ENCODE measurements at regions not wholly inside any gene's neighbourhood (a gene's known extent, or its start where the extent isn't known, plus 50 kb on each side); places are given as distances from the start of the nearest gene placed in this dataset.

GRCh38 chr7:114048386-114049235, 129.8 kb upstream of the PPP1R3A start:
- intact Hi-C loops (cut with micrococcal nuclease) = no loop called here
- no peaks in the 10 kb centered on the region for H3K36me3 ChIP-seq
- no peak for TF ChIP-seq CTCF (IDR thresholded peaks at IDR 0.05; ENCODE audit: borderline replicate concordance)
- H3K4me3 ChIP-seq = peak overlapping the region; percentile 44
- no peaks in the 10 kb centered on the region for H3K9me3 ChIP-seq (replicated peaks)
- no peaks in the 10 kb centered on the region for H3K27me3 ChIP-seq (ENCODE audit: low read depth)
- H3K4me1 ChIP-seq = no peaks in the 10 kb centered on the region
- no peak overlapping the region for H3K27ac ChIP-seq (replicated peaks)
- DNase-seq = no peak

- DNase-seq = no peak
- H3K4me3 ChIP-seq = peak overlapping the region; percentile 44
- intact Hi-C loops (cut with micrococcal nuclease) = no loop called here
- TF ChIP-seq CTCF (IDR thresholded peaks at IDR 0.05; ENCODE audit: borderline replicate concordance) = no peak
- H3K4me1 ChIP-seq = no peaks in the 10 kb centered on the region
- H3K27me3 ChIP-seq (ENCODE audit: low read depth) = no peaks in the 10 kb centered on the region
- H3K36me3 ChIP-seq = no peaks in the 10 kb centered on the region
- H3K9me3 ChIP-seq (replicated peaks) = no peaks in the 10 kb centered on the region
- H3K27ac ChIP-seq (replicated peaks) = no peak overlapping the region
Observed at GRCh38 chr7:114047889-114048288, 129.1 kb upstream of the PPP1R3A start.

- no peaks in the 10 kb centered on the region for H3K27me3 ChIP-seq (ENCODE audit: low read depth)
- no peaks in the 10 kb centered on the region for H3K4me1 ChIP-seq
- H3K36me3 ChIP-seq = no peaks in the 10 kb centered on the region
- intact Hi-C loops (cut with micrococcal nuclease) = no loop called here
- no peak overlapping the region for H3K27ac ChIP-seq (replicated peaks)
- no peak overlapping the region for H3K4me3 ChIP-seq
- H3K9me3 ChIP-seq (replicated peaks) = no peaks in the 10 kb centered on the region
- no peak for TF ChIP-seq CTCF (IDR thresholded peaks at IDR 0.05; ENCODE audit: borderline replicate concordance)
- no peak for DNase-seq
Observed at GRCh38 chr7:114033475-114033874, 114.7 kb upstream of the PPP1R3A start.

- Histone ChIP-seq H3K27ac (replicated peaks) (no peak overlapping the region), H3K4me1 (no peaks in the 10 kb centered on the region), H3K27me3 (ENCODE audit: low read depth) (no peaks in the 10 kb centered on the region), H3K36me3 (no peaks in the 10 kb centered on the region), H3K4me3 (no peak overlapping the region), H3K9me3 (replicated peaks) (no peaks in the 10 kb centered on the region)
- peak; percentile 72 for TF ChIP-seq CTCF (IDR thresholded peaks at IDR 0.05; ENCODE audit: borderline replicate concordance)
- DNase-seq = no peak
- intact Hi-C loops (cut with micrococcal nuclease) = no loop called here
Observed at GRCh38 chr7:114026486-114027089, 107.8 kb upstream of the PPP1R3A start.

- TF ChIP-seq CTCF (IDR thresholded peaks at IDR 0.05; ENCODE audit: borderline replicate concordance) = no peak
- no peak overlapping the region for H3K27ac ChIP-seq (replicated peaks)
- no peak overlapping the region for H3K4me3 ChIP-seq
- H3K9me3 ChIP-seq (replicated peaks) = no peaks in the 10 kb centered on the region
- intact Hi-C loops (cut with micrococcal nuclease) = no loop called here
- no peaks in the 10 kb centered on the region for H3K27me3 ChIP-seq (ENCODE audit: low read depth)
- DNase-seq = no peak
- no peaks in the 10 kb centered on the region for H3K36me3 ChIP-seq
- H3K4me1 ChIP-seq = no peaks in the 10 kb centered on the region
Observed at GRCh38 chr7:114021135-114021534, 102.3 kb upstream of the PPP1R3A start.
